GM12878 (cell line): ENCODE measurements at regions not wholly inside any gene's neighbourhood (a gene's known extent, or its start where the extent isn't known, plus 50 kb on each side); places are given as distances from the start of the nearest gene placed in this dataset.

ENCODE experiments used
- E2F8 ChIP-seq: fragments of 450-650 bp; IDR thresholded peaks from 2 replicates; pipeline ENCODE4 v1.6.1; 2018; ENCODE audit warnings: mild to moderate bottlenecking, low read depth, moderate library complexity; ENCODE audit not compliant: partially characterized antibody
- E4F1 ChIP-seq: fragments of 450-650 bp; IDR thresholded peaks from 2 replicates; pipeline ENCODE4 v1.6.1; 2018; ENCODE audit warnings: borderline replicate concordance, mild to moderate bottlenecking; ENCODE audit not compliant: partially characterized antibody
- NR2F1 ChIP-seq: fragments of 450-650 bp; conservative IDR thresholded peaks from 2 replicates; pipeline ENCODE4 v1.6.1; 2017; ENCODE audit warnings: mild to moderate bottlenecking
- SMC3 ChIP-seq: IDR thresholded peaks from 2 replicates; pipeline ENCODE4 v1.6.1; 2011; ENCODE audit warnings: low read length, improper control_type of control experiment, borderline replicate concordance
- ZBTB4 ChIP-seq: fragments of 450-650 bp; formaldehyde crosslinking; IDR thresholded peaks from 2 replicates; pipeline ENCODE4 v1.4.0; 2022; ENCODE audit warnings: mild to moderate bottlenecking, moderate library complexity

GRCh38 chr10:53447576-53447975 lies 675.0 kb upstream of the MBL2 start (continued):
- TF ChIP-seq ZBTB4 (CRISPR knock-in tag) = no peak
- TF ChIP-seq SMC3 = no peak
- no peak for TF ChIP-seq NR2F1
- TF ChIP-seq E4F1 = no peak
- TF ChIP-seq E2F8 = no peak
